Calu3 (cell line): ENCODE measurements at regions not wholly inside any gene's neighbourhood (a gene's known extent, or its start where the extent isn't known, plus 50 kb on each side); places are given as distances from the start of the nearest gene placed in this dataset.
"Not testable (repeated sequence)": the region's sequence is repeated elsewhere in the genome, so short reads cannot be mapped to it uniquely, and the experiment has no call there.

ENCODE experiments used
- BruUV-seq: library from RNA; stranded (reverse); fragments of 400-500 nt; replicated peaks from 2 replicates; lab custom pipeline; 2021; lab: Mats Ljungman, UMichigan
- CTCF ChIA-PET: fragments of 300-600 bp; sonication (Branson Sonifier 250); formaldehyde crosslinking; loops from one replicate; lab custom pipeline; 2022; ENCODE audit warnings: antibody characterized with exemption; lab: Charles Lee
- DNase-seq: peaks from one replicate; pipeline ENCODE4 v3.0.0; 2022
- H3K27ac Mint-ChIP-seq: one replicate; pipeline ENCODE4 v1.8.0; 2022; ENCODE audit warnings: mixed read lengths; ENCODE audit not compliant: unreplicated experiment
- H3K27me3 Mint-ChIP-seq: one replicate; pipeline ENCODE4 v1.8.0; 2022; ENCODE audit warnings: mixed read lengths; ENCODE audit not compliant: unreplicated experiment
- H3K36me3 Mint-ChIP-seq: one replicate; pipeline ENCODE4 v1.8.0; 2022; ENCODE audit warnings: mild to moderate bottlenecking, moderate library complexity, mixed read lengths; ENCODE audit not compliant: insufficient read depth, unreplicated experiment
- H3K4me1 Mint-ChIP-seq: one replicate; pipeline ENCODE4 v1.8.0; 2022; ENCODE audit warnings: mild to moderate bottlenecking, low read depth, mixed read lengths; ENCODE audit not compliant: unreplicated experiment
- H3K4me3 Mint-ChIP-seq: one replicate; pipeline ENCODE4 v1.8.0; 2022; ENCODE audit warnings: mild to moderate bottlenecking, low read depth, moderate library complexity, mixed read lengths; ENCODE audit not compliant: unreplicated experiment
- H3K9me3 Mint-ChIP-seq: one replicate; pipeline ENCODE4 v1.8.0; 2022; ENCODE audit warnings: low read depth, mixed read lengths; ENCODE audit not compliant: unreplicated experiment
- intact Hi-C: fragments of 100-400 bp; cut with micrococcal nuclease; formaldehyde crosslinking; loops from one replicate; pipeline ENCODE4 v1.10.0; 2022; ENCODE audit not compliant: unreplicated experiment
- TF ChIP-seq, protein P1 (sequence below): fragments of 200-600 bp; IDR thresholded peaks from one replicate; pipeline ENCODE4 v1.8.0; 2022; ENCODE audit warnings: antibody characterized with exemption; ENCODE audit not compliant: unreplicated experiment

DNA sequence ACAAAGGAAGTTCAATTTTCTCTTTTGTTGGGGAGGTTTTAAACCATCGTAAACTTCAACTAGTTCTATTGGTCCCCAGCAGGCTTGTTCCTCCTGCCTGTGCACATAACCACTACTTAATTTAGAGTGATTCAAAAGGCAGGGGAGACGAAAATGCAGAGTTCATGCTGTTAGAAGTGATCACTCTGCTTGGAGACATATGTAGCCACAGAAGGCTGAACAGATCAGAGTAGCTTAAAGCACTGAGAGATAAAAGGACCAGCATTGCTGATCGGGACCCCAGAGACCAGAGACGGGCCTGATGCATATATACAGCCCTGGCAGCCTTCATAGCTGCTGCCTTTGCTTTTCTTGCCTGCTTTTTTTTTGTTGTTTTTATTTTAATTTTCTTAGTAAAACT, 662.0 kb upstream of the CPEB2 start:
- CTCF ChIA-PET = interaction anchor here (0.6 kb wide), 1 partner anchor 179 kb away, joined by 10 read pairs; no protein-coding TSS in a partner anchor
- H3K9me3 Mint-ChIP-seq = no peaks in the 10 kb centered on the region
- no peaks in the 10 kb centered on the region for H3K27me3 Mint-ChIP-seq
- intact Hi-C loops = no loop called here
- no peaks in the 10 kb centered on the region for H3K36me3 Mint-ChIP-seq
- no peak overlapping the region for H3K27ac Mint-ChIP-seq
- H3K4me1 Mint-ChIP-seq = no peaks in the 10 kb centered on the region
- BruUV-seq = no TSS peak
- H3K4me3 Mint-ChIP-seq = no peak overlapping the region
- no peak for DNase-seq
- TF ChIP-seq, protein P1, sequence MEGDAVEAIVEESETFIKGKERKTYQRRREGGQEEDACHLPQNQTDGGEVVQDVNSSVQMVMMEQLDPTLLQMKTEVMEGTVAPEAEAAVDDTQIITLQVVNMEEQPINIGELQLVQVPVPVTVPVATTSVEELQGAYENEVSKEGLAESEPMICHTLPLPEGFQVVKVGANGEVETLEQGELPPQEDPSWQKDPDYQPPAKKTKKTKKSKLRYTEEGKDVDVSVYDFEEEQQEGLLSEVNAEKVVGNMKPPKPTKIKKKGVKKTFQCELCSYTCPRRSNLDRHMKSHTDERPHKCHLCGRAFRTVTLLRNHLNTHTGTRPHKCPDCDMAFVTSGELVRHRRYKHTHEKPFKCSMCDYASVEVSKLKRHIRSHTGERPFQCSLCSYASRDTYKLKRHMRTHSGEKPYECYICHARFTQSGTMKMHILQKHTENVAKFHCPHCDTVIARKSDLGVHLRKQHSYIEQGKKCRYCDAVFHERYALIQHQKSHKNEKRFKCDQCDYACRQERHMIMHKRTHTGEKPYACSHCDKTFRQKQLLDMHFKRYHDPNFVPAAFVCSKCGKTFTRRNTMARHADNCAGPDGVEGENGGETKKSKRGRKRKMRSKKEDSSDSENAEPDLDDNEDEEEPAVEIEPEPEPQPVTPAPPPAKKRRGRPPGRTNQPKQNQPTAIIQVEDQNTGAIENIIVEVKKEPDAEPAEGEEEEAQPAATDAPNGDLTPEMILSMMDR = no peak

DNA sequence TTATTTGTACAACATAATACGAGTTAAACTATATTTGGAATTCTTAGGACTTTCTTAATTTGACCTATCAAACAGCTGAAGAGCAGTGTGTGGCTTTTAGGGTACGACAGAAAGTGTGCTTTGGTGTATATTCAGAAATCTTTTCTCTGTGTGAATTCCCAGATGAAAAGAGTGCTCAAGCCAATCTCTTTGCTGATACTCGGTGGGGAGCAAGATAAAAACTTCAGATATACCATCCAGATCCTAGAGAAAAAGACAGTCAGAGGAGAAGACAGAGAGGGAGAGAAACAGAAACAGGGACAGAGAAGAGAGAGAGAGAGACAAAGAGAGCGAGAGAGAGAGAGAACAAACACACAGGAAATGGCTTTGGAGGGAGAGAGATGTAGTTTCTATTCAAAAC, 658.3 kb upstream of the CPEB2 start:
- CTCF ChIA-PET = no interaction called here
- TF ChIP-seq, protein P1 = no peak
- no peak for DNase-seq
- H3K27me3 Mint-ChIP-seq = no peaks in the 10 kb centered on the region
- no peak overlapping the region for H3K27ac Mint-ChIP-seq
- intact Hi-C loops = no loop called here
- no peaks in the 10 kb centered on the region for H3K4me1 Mint-ChIP-seq
- no peak overlapping the region for H3K4me3 Mint-ChIP-seq
- no peaks in the 10 kb centered on the region for H3K9me3 Mint-ChIP-seq
- no peaks in the 10 kb centered on the region for H3K36me3 Mint-ChIP-seq
- BruUV-seq = no TSS peak

DNA sequence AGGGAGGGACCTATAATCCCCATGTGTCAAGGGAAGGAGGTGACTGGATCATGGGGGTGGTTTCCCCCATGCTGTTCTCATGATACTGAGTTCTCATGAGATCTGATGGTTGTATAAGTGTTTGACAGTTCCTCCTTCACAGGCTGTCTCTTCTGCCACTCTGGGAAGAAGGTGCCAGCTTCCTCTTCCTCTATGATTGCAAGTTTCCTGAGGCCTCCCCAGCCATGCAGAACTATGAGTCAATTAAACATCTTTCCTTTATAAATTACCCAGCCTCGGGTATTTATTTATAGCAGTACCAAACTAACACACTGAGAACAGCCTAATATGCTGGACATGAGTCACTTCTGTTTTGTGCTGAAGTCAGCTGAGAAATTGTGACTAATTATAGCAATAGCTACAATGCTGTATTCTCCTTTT, 656.9 kb upstream of the CPEB2 start:
- Mint-ChIP-seq H3K27ac (no peak overlapping the region), H3K4me3 (no peak overlapping the region), H3K4me1 (no peaks in the 10 kb centered on the region), H3K9me3 (no peaks in the 10 kb centered on the region), H3K36me3 (no peaks in the 10 kb centered on the region), H3K27me3 (no peaks in the 10 kb centered on the region)
- CTCF ChIA-PET = no interaction called here
- intact Hi-C loops = no loop called here
- TF ChIP-seq, protein P1 = no peak
- BruUV-seq = no TSS peak
- no peak for DNase-seq

DNA sequence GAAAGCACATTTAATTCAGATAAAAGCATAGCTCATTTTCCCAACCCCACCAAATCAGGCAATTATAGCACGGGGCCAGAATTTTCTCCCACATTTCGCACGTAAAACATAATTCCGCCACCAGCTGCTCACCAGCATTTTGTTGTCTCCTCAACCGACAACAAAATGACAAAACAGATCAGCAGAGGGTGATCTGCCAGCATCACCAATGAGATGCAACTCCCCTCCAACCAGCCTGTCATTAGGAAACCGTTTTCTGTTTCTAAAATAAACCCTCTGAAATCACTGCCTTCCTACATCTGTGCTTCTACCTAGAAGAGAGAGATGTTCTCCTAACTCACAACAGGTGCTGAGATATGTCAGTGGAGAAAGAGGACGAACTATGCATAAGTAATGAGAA, 654.8 kb upstream of the CPEB2 start:
- BruUV-seq = no TSS peak
- TF ChIP-seq, protein P1 = no peak
- no peak for DNase-seq
- H3K4me3 Mint-ChIP-seq = no peak overlapping the region
- intact Hi-C loops = no loop called here
- no peaks in the 10 kb centered on the region for H3K9me3 Mint-ChIP-seq
- H3K36me3 Mint-ChIP-seq = no peaks in the 10 kb centered on the region
- CTCF ChIA-PET = no interaction called here
- H3K4me1 Mint-ChIP-seq = no peaks in the 10 kb centered on the region
- no peak overlapping the region for H3K27ac Mint-ChIP-seq
- no peaks in the 10 kb centered on the region for H3K27me3 Mint-ChIP-seq

- TF ChIP-seq, protein P1 = no peak
- no peak for DNase-seq
- no peak overlapping the region for H3K27ac Mint-ChIP-seq
- intact Hi-C loops = no loop called here
- no peak overlapping the region for H3K4me3 Mint-ChIP-seq
- H3K4me1 Mint-ChIP-seq = no peaks in the 10 kb centered on the region
- no peaks in the 10 kb centered on the region for H3K36me3 Mint-ChIP-seq
- no peaks in the 10 kb centered on the region for H3K27me3 Mint-ChIP-seq
- H3K9me3 Mint-ChIP-seq = no peaks in the 10 kb centered on the region
- no TSS peak for BruUV-seq
- CTCF ChIA-PET = no interaction called here
Measured at GRCh38 chr4:14348506-14348905, 653.8 kb upstream of the CPEB2 start.

GRCh38 chr4:14358544-14359160, 643.6 kb upstream of the CPEB2 start:
- H3K4me1 Mint-ChIP-seq, H3K4me3 Mint-ChIP-seq, intact Hi-C loops, BruUV-seq, DNase-seq, H3K27me3 Mint-ChIP-seq, H3K36me3 Mint-ChIP-seq, H3K9me3 Mint-ChIP-seq, H3K27ac Mint-ChIP-seq: not testable (repeated sequence)
- CTCF ChIA-PET = interaction anchor here (0.6 kb wide), 1 partner anchor 1626 kb away, joined by 3 read pairs; no protein-coding TSS in a partner anchor
